GM19240 (cell line): ENCODE measurements at regions not wholly inside any gene's neighbourhood (a gene's known extent, or its start where the extent isn't known, plus 50 kb on each side); places are given as distances from the start of the nearest gene placed in this dataset.
"Not testable (repeated sequence)": the region's sequence is repeated elsewhere in the genome, so short reads cannot be mapped to it uniquely, and the experiment has no call there.

Experiments
- DNase-seq: peaks from one replicate; pipeline ENCODE4 v3.0.0; 2011; ENCODE audit warnings: low spot score; ENCODE audit not compliant: insufficient read length

DNA sequence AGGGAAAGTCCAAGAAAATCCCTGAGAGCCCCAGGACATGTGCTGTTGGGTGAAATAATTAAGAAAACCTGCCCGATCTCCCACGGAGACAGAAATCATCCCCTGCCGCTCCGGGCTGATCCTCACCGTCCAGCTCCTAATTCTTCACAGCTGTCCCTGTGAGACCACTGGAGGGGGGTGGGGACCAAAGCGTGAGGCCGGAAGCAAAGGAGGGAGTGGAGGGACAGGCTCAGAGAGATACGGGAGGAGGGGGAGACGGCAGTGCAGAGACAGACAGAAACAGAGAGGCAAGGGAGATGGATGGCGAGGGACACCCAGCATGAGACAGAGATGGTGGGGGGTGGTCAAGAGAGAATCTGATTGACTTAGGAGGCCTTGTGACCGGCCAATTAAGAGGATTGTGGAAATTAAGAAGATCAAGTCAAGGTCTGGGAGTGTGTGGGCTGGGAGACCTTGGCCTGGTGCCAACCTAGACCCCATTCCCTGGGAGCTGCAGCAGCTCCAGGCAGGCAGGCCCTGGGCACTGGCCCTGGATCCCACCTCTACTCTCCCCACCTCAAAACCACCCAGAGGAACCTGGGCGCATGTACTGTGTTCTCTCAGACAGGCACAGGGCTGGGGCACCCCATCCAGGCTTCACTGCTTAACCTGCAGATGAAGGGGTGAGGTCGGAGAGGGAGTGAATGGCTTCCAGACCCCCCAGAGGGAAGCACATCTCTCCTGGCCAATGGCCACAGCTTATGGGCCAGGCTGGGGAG lies 113.2 kb upstream of the ALDH1A3 start:
- no peak for DNase-seq

DNA sequence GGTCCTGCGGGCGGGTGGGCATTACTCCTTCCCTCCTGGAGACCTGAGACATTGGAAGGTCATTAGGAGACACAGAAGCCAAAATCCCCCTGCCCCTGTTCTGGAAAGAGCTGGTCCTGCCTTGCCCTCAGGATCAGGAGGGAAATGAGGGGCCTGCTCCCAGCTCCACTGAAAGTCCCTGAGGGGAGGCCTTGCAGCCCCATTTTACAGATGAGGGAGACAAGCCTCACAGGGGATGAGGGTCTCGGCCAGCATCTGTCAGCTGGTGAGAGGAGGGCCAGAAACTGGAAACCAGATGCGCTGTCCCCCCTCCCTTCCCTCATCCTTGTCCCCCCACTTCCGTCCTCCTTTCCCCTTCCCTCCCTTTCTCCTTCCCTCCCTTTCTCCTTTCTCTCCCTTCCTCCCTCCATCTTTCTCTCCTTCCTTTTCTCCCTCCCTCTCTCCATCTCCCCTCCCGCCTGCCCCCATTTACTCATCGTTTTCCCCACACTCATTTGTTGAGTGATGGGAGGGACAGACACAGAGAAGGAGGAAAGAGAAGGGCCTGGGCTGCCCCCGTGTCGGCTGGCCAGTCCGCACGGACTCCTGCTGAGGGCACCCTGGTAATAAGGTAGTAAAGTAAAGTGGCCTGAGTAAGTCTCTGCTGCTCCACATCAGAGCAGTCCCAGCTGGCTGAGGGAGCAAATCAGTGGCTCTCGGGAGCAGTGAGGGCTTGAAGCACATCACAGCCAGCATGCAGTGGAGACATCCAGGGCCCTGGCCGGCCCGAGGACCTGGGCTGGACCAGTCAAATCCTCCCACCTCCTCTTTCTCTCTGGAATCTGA lies 112.4 kb upstream of the ALDH1A3 start:
- no peak for DNase-seq

DNA sequence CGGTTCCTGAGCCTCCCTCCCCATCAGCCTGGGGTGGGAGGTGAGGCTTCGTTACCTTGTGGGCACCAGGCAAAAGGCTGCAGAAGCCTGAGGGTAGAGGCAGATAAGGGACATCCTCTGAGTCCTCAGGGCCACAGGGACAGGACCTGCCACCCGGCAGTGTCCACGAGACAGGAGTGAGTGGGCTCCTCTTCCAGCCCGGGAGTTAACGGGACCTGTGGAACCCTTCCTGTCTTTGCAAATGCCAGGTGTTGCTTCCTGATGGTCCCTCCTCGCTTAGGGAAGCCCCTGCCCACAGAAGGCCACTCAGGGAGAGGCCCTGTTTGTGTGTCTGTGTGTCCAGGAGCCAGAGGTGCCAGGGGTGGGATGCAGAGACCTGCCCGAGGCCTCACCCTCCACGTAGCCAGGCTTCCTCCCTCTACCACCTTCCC lies 111.1 kb upstream of the ALDH1A3 start:
- no peak for DNase-seq

DNA sequence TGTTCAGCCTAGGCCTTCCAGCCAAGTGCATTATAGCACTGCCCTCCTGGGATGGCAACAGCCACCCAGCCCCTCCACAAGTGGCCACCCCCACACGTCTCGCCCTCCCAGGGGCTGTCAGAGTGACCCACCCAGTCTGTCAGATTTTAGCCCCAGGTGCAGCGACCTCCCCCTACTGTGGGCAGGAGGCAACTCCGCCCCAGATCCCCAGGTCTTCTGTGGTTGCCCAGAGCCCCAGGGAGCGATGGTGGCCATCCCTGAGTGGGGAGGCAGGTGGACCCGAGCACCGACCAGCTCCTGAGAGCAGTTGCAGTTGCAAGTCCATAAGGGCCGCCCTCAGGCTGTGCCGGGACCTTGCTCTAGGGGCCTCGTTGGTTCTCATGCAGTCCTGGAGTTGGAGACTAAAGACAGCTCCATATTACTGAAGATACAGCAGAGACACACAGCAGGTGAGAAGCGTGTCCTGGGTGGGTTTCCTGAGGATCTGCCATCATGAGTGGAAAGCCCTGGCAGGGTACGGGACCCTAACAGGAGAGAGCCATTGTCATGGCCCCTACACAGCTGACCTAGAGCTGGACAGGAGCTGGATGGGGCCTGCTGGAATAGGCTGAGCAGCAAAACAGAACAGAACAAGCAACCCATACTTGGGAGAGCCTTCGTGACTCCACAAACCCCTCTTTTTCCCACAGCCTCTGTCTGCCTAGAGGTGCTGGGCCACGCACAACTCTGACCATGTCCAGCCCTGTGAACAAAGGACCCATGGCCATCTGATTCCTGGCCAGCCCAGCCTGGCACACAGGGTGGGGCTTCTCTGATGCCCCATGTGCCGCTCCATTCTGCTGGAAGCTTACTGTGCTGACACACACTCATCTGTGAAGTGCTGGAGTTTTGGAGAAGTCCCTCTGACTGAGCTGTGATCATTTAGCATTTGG lies 110.3 kb upstream of the ALDH1A3 start:
- DNase-seq, result no peak

DNA sequence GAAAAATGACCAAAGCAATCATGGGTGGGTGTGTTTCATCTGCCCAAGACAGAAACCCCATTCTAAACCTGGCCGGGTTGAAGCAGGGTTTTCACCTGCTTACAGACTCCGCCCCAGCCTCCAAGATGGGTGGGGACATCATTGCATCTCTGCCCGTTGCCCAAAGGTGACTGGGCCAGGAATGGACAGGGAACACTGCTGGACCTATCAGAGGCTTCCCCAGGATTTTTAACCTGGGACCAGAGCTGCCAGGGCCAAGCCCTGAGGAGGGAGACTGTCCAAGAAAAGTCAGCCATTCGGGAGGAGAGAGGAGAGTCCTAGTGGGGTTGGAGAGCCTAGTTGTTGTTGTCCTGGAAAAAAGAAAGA lies 109.7 kb upstream of the ALDH1A3 start:
- no peak for DNase-seq

DNA sequence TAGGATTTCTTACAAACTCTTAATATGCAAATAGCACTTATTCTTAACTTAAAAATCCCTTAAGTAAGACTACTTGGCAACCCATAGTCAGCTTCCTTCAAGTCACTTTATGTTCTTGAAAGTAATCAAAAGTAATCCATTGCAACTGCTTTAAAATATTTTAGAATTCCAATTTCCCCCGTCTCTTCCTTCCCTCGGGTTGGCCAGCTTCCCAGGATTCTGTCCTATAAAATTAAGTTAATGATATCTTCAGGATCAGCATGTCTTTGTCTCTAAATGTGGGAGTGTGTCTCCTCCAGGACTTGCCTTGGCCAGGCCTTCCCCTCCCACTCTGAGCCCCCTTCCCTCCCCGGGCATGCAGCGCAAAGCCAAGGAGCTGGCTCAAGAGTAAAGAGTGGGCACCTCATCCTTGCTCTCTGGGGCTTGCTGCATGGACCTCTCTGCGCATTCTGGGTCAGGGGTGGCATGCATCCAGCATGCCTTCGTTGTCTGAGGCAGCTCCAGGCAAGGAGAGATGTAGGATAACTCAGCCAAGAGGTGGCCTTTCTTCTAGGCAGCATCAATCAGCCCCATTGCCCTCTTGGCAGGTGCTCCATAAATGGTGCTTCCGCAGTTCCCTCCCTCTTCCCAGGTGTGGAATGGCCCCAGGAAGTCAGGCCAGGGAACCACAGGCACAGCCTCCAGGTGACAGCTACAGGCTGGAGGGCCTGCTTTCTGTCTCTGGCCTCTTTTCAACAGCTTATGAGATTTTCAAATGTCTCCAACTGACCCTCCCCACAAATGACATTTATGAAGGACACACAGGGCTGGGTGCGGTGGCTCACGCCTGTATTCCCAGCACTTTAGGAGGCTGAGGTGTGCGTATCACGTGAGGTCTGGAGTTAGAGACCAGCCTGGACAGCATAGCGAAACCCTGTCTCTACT lies 108.7 kb upstream of the ALDH1A3 start:
- DNase-seq, result no peak

DNA sequence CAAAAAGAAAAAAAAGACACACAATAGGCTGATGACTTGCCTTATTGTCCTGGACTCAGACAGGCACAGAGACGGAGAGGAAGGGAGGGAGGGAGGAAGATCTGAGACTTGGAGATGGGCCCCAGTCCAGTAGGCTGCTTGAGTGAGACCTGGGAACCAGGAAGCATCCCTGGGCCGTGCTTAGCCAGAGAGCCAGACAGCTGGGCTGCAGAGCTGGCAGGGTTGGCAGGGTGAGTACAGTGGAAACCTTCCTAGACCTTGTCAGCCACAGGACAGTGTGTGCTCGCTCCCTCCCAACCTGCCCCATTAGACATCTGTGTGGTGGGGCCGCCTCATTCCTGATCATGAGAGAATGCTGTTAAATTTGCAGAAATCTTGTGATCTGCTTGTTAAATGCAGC lies 107.9 kb upstream of the ALDH1A3 start:
- DNase-seq, result no peak

DNA sequence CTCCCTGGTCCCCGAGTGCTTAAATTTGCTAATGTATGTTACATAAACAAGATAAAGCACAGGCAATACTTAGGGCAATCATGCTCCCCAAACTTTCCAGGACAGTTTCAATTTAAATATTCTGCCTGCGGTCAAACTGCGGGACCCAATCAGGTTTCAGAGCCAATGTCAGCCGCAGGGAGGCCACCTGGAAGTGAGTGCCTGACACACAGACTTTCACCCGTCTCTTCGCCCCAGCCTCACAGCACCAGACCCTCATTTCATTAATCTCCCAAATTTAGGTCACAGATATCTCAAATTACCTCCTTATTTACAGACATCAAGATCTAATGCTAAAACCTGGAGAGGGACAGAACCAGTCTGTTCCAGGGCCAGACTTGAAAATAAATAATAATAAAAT lies 107.2 kb upstream of the ALDH1A3 start:
- no peak for DNase-seq

DNA sequence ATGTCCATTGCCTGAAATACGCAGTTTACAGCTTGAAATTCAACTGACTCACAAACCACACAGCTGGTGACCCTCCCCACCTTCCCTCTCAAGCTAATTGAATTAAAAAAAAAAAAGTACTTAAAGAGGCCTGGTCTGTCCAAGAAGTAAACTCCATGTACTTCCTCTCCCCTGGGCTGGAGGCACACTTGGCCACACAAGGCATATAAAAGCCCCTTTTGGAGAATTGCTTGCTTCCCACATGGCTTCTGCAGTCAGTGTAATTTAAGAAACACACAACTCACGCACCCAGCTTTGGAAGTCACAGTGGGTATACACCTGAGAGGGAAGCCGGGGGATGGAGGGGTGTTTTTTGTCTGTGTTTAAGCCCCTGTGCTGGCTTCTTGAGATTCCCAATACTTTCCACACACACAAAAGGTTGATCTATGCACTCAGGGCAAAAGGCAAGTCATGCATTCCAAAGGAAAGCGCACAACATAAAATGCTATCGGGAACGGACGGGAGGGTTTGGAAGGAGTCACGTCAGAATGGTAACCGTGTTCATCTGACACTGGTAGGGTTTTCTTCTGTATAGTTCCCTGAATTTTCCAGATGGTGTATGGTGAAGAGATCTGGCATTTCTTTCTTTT lies 106.6 kb upstream of the ALDH1A3 start:
- no peak for DNase-seq

DNA sequence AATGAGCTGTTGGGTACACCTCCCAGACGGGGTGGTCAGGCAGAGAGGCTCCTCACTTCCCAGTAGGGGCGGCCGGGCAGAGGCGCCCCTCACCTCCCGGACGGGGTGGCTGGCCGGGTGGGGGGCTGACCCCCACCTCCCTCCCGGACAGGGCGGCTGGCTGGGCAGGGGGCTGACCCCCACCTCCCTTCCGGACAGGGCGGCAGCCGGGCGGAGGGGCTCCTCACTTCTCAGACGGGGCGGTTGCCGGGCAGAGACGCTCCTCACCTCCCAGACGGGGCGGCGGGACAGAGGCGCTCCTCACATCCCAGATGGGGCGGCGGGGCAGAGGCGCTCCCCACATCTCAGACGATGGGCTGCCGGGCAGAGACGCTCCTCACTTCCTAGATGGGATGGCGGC lies 105.6 kb upstream of the ALDH1A3 start:
- not testable (repeated sequence) for DNase-seq

DNA sequence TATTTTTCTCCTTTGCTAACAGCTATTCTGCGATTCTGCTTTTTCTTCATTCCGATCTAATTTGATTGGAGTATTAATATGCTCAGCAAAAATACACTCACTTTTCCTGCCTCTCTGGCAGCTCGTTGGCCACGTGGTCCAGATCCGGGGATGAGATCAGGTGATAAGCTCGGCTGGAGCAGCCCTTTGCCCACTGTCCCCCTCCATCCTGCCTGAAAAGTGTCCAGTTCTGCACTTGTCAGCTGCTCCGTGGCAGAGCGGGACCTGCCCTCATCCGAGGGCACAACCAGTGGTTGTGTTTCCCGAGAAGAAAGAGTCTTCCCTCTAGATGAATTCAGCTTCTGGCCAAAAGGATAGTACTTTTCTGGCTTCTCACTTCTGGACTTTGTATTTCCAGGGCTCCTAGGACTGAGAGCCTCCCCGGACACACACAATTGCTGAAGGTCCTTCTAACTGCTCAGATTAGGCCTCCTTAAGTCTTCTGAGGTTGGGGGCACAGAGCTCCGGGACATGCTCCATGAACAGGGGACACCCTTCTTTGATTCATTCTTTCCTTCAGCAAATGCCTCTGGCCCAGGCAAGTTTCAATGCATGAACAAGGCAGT lies 103.9 kb upstream of the ALDH1A3 start:
- no peak for DNase-seq

DNA sequence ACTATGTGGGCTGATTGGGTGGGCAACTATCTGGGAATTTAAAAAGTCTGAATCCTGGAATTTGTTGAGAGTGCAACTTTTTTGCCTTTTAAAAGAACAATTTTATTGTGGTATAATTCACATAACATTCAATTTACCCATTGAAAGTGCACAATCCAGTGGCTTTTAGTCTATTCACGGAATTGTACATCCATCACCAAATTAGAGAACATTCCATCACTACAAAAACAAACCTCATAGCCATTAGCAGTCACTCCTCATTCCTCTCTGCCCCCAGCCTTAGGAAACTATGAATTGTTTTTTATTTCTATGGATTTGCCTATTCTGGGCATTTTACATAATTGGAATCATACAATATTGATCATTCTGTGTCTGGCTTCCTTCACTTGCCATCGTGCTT lies 101.8 kb upstream of the ALDH1A3 start:
- DNase-seq, result no peak

DNA sequence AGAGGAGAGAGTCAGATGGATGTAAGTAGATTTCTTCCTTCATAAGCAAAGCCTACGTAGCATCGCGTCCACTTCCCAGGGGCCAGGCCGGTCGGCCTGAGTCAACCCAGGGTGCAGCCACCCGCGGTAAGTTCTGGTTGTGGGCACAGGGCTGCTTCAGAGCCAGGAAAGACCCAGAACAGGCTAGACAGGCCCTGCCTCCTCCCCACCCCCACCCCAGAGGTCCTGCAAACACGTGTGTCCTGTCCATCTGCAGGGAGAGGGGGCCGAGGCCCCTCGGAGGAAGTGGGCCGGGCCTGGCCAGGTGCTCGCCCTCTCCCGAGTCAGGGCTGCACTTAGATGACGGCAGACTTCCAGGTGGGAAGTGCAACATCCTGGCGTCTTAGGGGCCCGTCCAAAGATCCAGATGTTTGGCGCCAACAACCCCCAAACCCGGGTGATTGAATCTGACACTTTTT lies 100.8 kb upstream of the ALDH1A3 start:
- no peak for DNase-seq

DNA sequence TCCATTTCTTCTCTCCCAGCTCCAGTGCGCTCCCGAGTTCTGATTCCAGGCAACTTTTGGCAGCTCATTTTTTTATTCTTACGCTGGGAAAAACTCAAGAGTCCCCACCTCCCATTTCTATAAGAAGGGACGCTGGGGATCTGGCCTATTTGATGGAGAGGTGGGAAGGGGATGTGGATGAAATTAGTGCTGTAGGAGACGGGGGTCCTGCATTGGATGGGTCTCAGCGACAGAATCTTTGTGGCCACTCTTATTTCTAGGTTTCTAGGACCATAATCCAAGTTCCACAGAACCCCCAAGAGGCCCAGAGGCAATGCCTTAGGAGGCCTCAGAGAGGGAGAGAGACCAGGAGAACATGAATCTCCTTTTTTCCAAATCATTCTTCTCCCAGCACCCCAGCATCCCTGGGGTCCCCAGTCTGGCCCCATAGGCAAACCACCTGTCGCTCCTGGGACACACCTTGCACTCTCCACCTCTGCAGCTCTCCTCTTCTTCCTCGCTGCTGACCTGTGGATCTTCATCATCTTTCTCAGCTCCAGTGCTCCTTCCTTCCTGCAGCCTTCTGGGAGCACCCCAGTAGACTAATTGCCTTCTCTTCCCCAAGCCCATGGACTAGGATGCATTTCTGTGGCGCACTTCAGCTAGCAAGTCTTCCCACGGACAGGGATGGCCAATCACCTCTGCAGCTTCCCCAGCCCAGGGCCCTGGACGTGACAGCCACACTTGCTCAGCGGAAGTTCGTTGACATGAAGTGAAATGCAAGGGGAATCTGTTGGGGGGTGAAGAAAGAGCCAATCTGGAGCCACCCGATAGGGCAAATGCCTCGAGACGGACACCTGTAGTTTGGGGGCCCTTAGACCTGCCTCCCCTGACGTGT lies 100.1 kb upstream of the ALDH1A3 start:
- DNase-seq, result no peak

DNA sequence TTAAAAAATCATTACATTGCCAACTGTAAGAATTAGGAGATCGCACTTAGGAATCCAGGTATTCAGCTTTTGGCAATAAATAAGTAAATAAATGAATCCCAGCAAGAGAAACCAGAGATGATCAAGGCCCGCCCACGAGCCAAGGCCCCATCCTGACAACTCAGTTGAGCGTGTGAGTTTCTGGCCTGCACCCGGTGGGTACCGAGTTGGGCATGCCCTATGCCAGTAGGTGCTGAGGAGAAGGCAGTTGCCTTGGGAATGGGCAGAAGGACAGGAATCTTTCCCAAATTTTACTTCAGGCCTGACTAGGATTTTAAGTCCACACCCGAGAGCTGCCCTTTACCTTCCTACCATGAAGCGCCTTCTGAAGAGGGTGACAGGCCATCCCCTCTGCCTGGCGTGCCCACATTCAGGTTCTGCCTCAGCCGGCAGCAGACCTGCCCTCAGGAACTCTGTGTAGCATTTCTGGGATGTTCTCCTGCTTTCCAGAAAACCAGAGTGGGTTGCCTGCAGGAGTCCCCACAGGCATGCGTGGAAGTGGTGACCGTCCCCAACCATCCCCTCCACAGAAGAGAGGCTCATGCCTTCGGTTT lies 99.3 kb upstream of the ALDH1A3 start:
- no peak for DNase-seq

DNA sequence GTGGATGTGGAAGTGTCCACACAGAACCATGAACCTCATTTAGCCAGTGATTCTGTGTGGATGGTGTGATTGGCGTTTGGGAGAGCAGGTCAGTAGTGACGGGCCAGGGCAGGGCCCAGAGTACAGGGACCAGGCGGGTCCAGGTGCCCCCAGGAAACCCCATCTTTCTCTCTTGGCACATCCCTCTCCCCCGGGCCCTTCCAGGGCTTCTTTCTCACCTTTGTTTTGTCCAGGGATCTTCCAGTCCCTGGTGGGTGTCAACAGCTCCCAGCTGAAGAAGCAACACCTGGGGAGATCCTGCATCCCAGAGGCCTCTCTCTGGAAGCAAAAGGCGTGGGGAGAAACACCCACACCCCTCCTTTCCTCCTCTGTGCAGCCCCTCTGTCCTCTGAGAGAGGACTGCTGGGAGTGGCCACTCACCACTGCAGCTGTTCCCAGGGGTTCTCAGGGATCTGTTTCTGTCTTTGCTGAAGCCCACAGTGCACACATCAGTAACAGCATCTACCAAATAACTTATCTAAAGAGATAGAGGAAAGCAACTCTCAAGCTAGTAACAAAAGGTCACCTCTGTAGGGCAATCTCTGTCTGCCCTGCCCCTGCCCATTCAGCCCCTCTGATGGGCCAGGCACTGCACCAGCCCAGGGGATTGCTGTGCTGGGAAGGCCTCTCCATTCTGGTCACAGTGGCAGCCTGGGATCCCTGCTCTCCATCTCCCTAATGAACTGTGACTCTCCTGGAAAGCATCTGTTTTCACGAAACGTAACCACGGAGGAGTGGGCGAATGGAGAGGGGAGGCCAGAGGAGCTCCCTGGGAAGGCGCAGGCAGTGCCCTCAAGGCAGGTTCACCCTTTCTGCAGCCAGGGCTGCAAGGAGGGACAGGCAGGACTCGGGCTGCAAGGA lies 98.3 kb upstream of the ALDH1A3 start:
- DNase-seq, result no peak

DNA sequence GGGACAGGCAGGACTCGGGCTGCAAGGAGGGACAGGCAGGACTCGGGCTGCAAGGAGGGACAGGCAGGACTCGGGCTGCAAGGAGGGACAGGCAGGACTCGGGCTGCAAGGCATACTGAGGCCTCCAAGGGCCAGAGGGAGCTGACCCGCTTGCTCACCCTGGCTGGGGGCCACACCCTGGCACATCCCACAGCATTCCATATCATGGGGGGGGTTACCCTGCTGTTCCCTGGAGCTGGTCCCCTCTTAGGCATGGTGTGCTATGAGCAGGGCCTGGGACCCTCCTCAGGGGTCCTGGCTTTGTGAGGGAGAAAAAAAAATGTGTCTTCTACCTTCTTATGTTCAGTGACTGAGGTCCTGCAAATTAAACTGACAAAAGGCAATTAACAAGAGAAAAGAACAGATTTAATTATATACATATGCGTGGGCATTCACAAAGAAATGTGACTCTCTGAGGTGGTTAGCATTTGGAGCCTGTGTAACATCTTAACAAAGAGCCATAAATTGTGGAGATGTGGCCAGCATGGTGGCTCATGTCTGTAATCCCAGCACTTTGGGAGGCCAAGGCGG lies 97.6 kb upstream of the ALDH1A3 start:
- DNase-seq, result no peak
